ENCODE measurements at regions not wholly inside any gene's neighbourhood (a gene's known extent, or its start where the extent isn't known, plus 50 kb on each side); places are given as distances from the start of the nearest gene placed in this dataset.

DNA sequence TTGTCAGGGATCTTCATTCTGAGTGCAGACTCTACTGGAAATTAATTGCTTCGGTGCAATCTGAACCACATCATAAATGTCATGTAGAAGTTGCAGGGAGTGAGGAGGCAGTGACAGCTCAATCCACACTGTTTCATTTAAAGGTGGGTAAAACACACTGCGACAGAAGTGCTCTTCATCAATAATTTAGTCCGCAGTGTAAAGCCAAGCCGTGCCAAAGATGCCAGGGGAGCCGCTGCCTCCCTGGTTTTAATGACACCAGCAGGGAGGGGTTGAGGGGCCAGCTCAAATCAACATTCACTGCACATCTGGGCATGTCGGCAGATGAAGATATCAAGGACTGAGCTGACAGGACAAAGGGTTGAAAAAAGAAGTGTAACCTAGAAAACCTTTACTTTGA lies 305.7 kb upstream of the VRK2 start:
- H3K9me3 ChIP-seq, result no peaks in the 10 kb centered on the region
- H3K36me3 Mint-ChIP-seq (ENCODE audit: insufficient read depth, unreplicated experiment), result no peaks in the 10 kb centered on the region
- H3K27ac Mint-ChIP-seq (ENCODE audit: unreplicated experiment), result no peak overlapping the region
- peaks cover 9% of the 10 kb centered on the region for H3K27me3 Mint-ChIP-seq (ENCODE audit: insufficient read depth, unreplicated experiment)
- H3K36me3 ChIP-seq (ENCODE audit: control insufficient read depth, insufficient read depth, low read length), result no peaks in the 10 kb centered on the region
- H3K9me3 Mint-ChIP-seq (ENCODE audit: unreplicated experiment), result no peaks in the 10 kb centered on the region
- CTCF ChIA-PET, result no interaction called here
- TF ChIP-seq, protein P1, sequence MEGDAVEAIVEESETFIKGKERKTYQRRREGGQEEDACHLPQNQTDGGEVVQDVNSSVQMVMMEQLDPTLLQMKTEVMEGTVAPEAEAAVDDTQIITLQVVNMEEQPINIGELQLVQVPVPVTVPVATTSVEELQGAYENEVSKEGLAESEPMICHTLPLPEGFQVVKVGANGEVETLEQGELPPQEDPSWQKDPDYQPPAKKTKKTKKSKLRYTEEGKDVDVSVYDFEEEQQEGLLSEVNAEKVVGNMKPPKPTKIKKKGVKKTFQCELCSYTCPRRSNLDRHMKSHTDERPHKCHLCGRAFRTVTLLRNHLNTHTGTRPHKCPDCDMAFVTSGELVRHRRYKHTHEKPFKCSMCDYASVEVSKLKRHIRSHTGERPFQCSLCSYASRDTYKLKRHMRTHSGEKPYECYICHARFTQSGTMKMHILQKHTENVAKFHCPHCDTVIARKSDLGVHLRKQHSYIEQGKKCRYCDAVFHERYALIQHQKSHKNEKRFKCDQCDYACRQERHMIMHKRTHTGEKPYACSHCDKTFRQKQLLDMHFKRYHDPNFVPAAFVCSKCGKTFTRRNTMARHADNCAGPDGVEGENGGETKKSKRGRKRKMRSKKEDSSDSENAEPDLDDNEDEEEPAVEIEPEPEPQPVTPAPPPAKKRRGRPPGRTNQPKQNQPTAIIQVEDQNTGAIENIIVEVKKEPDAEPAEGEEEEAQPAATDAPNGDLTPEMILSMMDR (IDR thresholded peaks at IDR 0.05; ENCODE audit: insufficient read depth in 1 of 2, low read depth in 1 of 2, low read length in 1 of 2, severe bottlenecking in 1 of 2, unreplicated experiment in 1 of 2), result no peak
- intact Hi-C loops (cut with micrococcal nuclease; ENCODE audit: unreplicated experiment), result no loop called here
- no peak for DNase-seq
- POLR2A ChIA-PET, result no interaction called here
- H3K4me3 ChIP-seq (ENCODE audit: low read depth, low read length), result no peak overlapping the region
- no peaks in the 10 kb centered on the region for H3K4me1 Mint-ChIP-seq (ENCODE audit: low read depth, unreplicated experiment)
- no peak overlapping the region for H3K4me3 Mint-ChIP-seq (ENCODE audit: unreplicated experiment)
- H3K27me3 ChIP-seq (replicated peaks; ENCODE audit: control insufficient read depth, insufficient read depth, low read length), result no peaks in the 10 kb centered on the region
- no peaks in the 10 kb centered on the region for H3K4me1 ChIP-seq
- no TSS peak for BruUV-seq (replicated peaks)

DNA sequence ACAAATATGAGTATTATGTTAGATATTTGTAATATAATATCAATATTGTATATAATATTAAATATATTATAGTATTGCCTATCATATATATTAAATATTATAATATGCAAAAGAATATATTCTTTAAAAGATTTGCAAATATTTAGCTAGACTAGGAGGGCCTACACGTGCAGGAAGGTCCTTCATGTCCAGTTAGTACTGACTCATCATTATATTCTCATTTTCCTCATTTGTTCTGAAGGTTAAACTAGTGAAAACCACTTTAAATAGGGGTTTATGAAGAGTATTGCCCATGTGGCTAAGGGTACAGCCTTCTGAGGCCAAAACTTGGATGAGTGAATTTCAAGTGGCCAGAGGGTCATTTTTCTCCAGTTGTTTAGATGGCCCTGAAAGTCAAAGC lies 293.0 kb upstream of the VRK2 start:
- H3K36me3 ChIP-seq (ENCODE audit: control insufficient read depth, insufficient read depth, low read length), result no peaks in the 10 kb centered on the region
- Mint-ChIP-seq H3K27ac (ENCODE audit: unreplicated experiment) (no peak overlapping the region), H3K4me1 (ENCODE audit: low read depth, unreplicated experiment) (no peaks in the 10 kb centered on the region), H3K36me3 (ENCODE audit: insufficient read depth, unreplicated experiment) (no peaks in the 10 kb centered on the region), H3K27me3 (ENCODE audit: insufficient read depth, unreplicated experiment) (peaks cover 3% of the 10 kb centered on the region), H3K4me3 (ENCODE audit: unreplicated experiment) (no peak overlapping the region), H3K9me3 (ENCODE audit: unreplicated experiment) (no peaks in the 10 kb centered on the region)
- intact Hi-C loops (cut with micrococcal nuclease; ENCODE audit: unreplicated experiment), result no loop called here
- ChIA-PET POLR2A (no interaction called here), CTCF (no interaction called here)
- no peaks in the 10 kb centered on the region for H3K27me3 ChIP-seq (replicated peaks; ENCODE audit: control insufficient read depth, insufficient read depth, low read length)
- no peak overlapping the region for H3K4me3 ChIP-seq (ENCODE audit: low read depth, low read length)
- no peaks in the 10 kb centered on the region for H3K9me3 ChIP-seq
- no peak for DNase-seq
- TF ChIP-seq, protein P1 (IDR thresholded peaks at IDR 0.05; ENCODE audit: insufficient read depth in 1 of 2, low read depth in 1 of 2, low read length in 1 of 2, severe bottlenecking in 1 of 2, unreplicated experiment in 1 of 2), result no peak
- no peaks in the 10 kb centered on the region for H3K4me1 ChIP-seq
- no TSS peak for BruUV-seq (replicated peaks)

DNA sequence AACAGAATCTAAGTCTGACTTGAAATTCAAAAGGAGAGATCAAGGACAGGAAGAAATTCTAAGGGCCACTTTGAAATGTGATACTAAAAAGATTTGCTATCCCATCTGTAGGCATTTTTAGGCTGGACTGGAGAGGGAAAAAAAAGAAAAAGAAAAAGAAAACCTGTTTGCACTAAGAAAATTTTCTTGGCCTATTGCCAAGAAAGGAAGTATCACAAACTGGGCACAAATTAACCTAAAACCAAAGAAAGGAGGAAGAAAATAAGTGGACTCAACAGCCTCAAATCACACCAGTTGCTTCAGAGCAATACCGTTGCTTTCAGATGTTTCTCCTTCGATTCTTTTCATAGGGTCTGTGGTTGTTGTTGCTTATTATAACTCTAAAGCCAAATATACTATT lies 287.9 kb upstream of the VRK2 start:
- no TSS peak for BruUV-seq (replicated peaks)
- DNase-seq, result no peak
- H3K4me1 Mint-ChIP-seq (ENCODE audit: low read depth, unreplicated experiment), result peaks cover 11% of the 10 kb centered on the region
- TF ChIP-seq, protein P1 (IDR thresholded peaks at IDR 0.05; ENCODE audit: insufficient read depth in 1 of 2, low read depth in 1 of 2, low read length in 1 of 2, severe bottlenecking in 1 of 2, unreplicated experiment in 1 of 2), result no peak
- H3K4me3 ChIP-seq (ENCODE audit: low read depth, low read length), result no peak overlapping the region
- H3K27ac Mint-ChIP-seq (ENCODE audit: unreplicated experiment), result no peak overlapping the region
- H3K36me3 ChIP-seq (ENCODE audit: control insufficient read depth, insufficient read depth, low read length), result no peaks in the 10 kb centered on the region
- no peak overlapping the region for H3K4me3 Mint-ChIP-seq (ENCODE audit: unreplicated experiment)
- ChIA-PET POLR2A (no interaction called here), CTCF (interaction anchor here (3.3 kb wide), 1 partner anchor 689 kb away, joined by 23 read pairs; no protein-coding TSS in a partner anchor)
- H3K9me3 Mint-ChIP-seq (ENCODE audit: unreplicated experiment), result no peaks in the 10 kb centered on the region
- no peaks in the 10 kb centered on the region for H3K36me3 Mint-ChIP-seq (ENCODE audit: insufficient read depth, unreplicated experiment)
- H3K9me3 ChIP-seq, result no peaks in the 10 kb centered on the region
- peaks cover 6% of the 10 kb centered on the region for H3K27me3 Mint-ChIP-seq (ENCODE audit: insufficient read depth, unreplicated experiment)
- intact Hi-C loops (cut with micrococcal nuclease; ENCODE audit: unreplicated experiment), result loop anchor here (5.0 kb wide), 3 partner anchors 289 to 1269 kb away; partner anchors contain the start of gene VRK2
- no peaks in the 10 kb centered on the region for H3K4me1 ChIP-seq
- H3K27me3 ChIP-seq (replicated peaks; ENCODE audit: control insufficient read depth, insufficient read depth, low read length), result no peaks in the 10 kb centered on the region

Measured in Caco-2 (cell line).